ENCODE measurements at regions not wholly inside any gene's neighbourhood (a gene's known extent, or its start where the extent isn't known, plus 50 kb on each side); places are given as distances from the start of the nearest gene placed in this dataset.
"Not testable (repeated sequence)": the region's sequence is repeated elsewhere in the genome, so short reads cannot be mapped to it uniquely, and the experiment has no call there.

- 82% methylated on average over 4 of the region's 4 CpGs for WGBS
- H3K27me3 ChIP-seq (ENCODE audit: control insufficient read depth in 4 of 4, insufficient read depth in 4 of 4, low read length in 3 of 4), result no peaks in the 10 kb centered on the region
- no peak overlapping the region for H3K9ac ChIP-seq (ENCODE audit: low read depth in 1 of 2, low read length in 2 of 2)
- no peaks in the 10 kb centered on the region for H3K4me1 ChIP-seq (ENCODE audit: control insufficient read depth in 4 of 4, insufficient read depth in 4 of 4, low read length in 3 of 4)
- no peak overlapping the region for H3K4me3 ChIP-seq (ENCODE audit: low read depth in 1 of 3, low read length in 3 of 3)
- TF ChIP-seq SP1 (IDR thresholded peaks at IDR 0.05) (no peak), RXRA (IDR thresholded peaks at IDR 0.05) (no peak), TAF1 (conservative IDR thresholded peaks at IDR 0.05) (no peak), FOXA2 (IDR thresholded peaks at IDR 0.05) (no peak)
- TF ChIP-seq, protein P1, sequence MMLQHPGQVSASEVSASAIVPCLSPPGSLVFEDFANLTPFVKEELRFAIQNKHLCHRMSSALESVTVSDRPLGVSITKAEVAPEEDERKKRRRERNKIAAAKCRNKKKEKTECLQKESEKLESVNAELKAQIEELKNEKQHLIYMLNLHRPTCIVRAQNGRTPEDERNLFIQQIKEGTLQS (IDR thresholded peaks at IDR 0.05), result no peak
- TF ChIP-seq, protein P2, sequence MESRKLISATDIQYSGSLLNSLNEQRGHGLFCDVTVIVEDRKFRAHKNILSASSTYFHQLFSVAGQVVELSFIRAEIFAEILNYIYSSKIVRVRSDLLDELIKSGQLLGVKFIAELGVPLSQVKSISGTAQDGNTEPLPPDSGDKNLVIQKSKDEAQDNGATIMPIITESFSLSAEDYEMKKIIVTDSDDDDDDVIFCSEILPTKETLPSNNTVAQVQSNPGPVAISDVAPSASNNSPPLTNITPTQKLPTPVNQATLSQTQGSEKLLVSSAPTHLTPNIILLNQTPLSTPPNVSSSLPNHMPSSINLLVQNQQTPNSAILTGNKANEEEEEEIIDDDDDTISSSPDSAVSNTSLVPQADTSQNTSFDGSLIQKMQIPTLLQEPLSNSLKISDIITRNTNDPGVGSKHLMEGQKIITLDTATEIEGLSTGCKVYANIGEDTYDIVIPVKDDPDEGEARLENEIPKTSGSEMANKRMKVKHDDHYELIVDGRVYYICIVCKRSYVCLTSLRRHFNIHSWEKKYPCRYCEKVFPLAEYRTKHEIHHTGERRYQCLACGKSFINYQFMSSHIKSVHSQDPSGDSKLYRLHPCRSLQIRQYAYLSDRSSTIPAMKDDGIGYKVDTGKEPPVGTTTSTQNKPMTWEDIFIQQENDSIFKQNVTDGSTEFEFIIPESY (IDR thresholded peaks at IDR 0.05), result no peak
- H3K27ac ChIP-seq (ENCODE audit: low read depth in 1 of 2, low read length in 2 of 2), result no peak overlapping the region
- H3K9me3 ChIP-seq (ENCODE audit: control insufficient read depth in 4 of 4, low read length in 3 of 4), result no peaks in the 10 kb centered on the region
- DNase-seq (ENCODE audit: low spot score), result no peak
- H3K36me3 ChIP-seq (ENCODE audit: control insufficient read depth in 4 of 4, insufficient read depth in 3 of 4, low read depth in 1 of 4, low read length in 3 of 4), result no peaks in the 10 kb centered on the region
Measured at GRCh38 chr14:63130531-63130930, 73.7 kb upstream of the RHOJ start.

- H3K36me3 ChIP-seq (ENCODE audit: control insufficient read depth in 4 of 4, insufficient read depth in 3 of 4, low read depth in 1 of 4, low read length in 3 of 4); H3K4me1 ChIP-seq (ENCODE audit: control insufficient read depth in 4 of 4, insufficient read depth in 4 of 4, low read length in 3 of 4); H3K27ac ChIP-seq (ENCODE audit: low read depth in 1 of 2, low read length in 2 of 2); H3K9ac ChIP-seq (ENCODE audit: low read depth in 1 of 2, low read length in 2 of 2); DNase-seq (ENCODE audit: low spot score); H3K27me3 ChIP-seq (ENCODE audit: control insufficient read depth in 4 of 4, insufficient read depth in 4 of 4, low read length in 3 of 4); H3K4me3 ChIP-seq (ENCODE audit: low read depth in 1 of 3, low read length in 3 of 3); H3K9me3 ChIP-seq (ENCODE audit: control insufficient read depth in 4 of 4, low read length in 3 of 4): not testable (repeated sequence)
- 89% methylated on average over 1 of the region's 1 CpG for WGBS
Measured at GRCh38 chr14:63106487-63106886, 61.2 kb upstream of the KCNH5 start.

DNA sequence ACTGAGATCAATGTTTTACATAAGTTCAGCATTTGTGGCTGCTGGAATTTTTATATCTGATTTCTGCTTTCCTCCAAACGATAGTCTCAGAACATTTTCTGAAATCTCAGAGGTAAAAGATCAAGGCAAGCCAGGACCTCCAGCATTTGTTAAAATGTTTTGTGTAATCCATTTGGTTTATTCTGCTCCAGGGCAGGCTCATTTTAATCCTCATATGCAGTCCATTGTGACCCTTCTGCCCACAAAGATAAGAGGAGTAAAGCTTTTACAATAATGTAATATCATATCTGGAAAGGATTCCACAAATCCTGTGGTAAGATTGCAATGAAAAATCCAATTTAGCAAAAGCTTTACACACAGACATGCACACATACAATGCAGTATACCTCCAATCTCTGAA lies 55.3 kb upstream of the KCNH5 start:
- TF ChIP-seq TAF1 (conservative IDR thresholded peaks at IDR 0.05) (no peak), RXRA (IDR thresholded peaks at IDR 0.05) (no peak), FOXA2 (IDR thresholded peaks at IDR 0.05) (no peak), GABPA (IDR thresholded peaks at IDR 0.05 in 1 of 2, conservative IDR thresholded peaks at IDR 0.05 in 1 of 2) (no peak), EGR1 (IDR thresholded peaks at IDR 0.05; ENCODE audit: low read depth in 2 of 2) (no peak), RAD21 (IDR thresholded peaks at IDR 0.05) (no peak)
- H3K4me3 ChIP-seq (ENCODE audit: low read depth in 1 of 3, low read length in 3 of 3), result no peak overlapping the region
- H3K36me3 ChIP-seq (ENCODE audit: control insufficient read depth in 4 of 4, insufficient read depth in 3 of 4, low read depth in 1 of 4, low read length in 3 of 4), result no peaks in the 10 kb centered on the region
- H3K27ac ChIP-seq (ENCODE audit: low read depth in 1 of 2, low read length in 2 of 2), result no peak overlapping the region
- no peak overlapping the region for H3K9ac ChIP-seq (ENCODE audit: low read depth in 1 of 2, low read length in 2 of 2)
- H3K9me3 ChIP-seq (ENCODE audit: control insufficient read depth in 4 of 4, low read length in 3 of 4), result no peaks in the 10 kb centered on the region
- 60% methylated on average over 1 of the region's 1 CpG for WGBS
- no peak for DNase-seq (ENCODE audit: low spot score)
- no peaks in the 10 kb centered on the region for H3K27me3 ChIP-seq (ENCODE audit: control insufficient read depth in 4 of 4, insufficient read depth in 4 of 4, low read length in 3 of 4)
- H3K4me1 ChIP-seq (ENCODE audit: control insufficient read depth in 4 of 4, insufficient read depth in 4 of 4, low read length in 3 of 4), result no peaks in the 10 kb centered on the region

DNA sequence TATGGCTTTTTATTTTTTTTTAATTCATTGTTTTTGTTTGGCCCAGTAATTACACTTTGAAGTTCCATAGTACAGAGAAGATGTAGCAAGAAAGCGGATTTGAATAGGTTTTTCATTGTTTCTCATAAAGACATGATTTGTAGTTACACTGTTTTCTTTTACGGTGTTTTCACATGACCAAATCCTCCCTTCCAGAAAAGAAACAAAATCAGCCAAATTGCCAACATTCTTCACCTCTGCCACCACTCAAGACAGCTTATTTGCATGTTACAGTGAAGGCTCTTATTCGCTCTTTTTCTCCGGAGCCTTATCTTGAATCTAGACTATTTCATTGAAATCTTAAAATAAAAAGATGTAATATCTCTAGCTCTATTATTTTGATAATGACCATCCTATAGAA lies 50.9 kb upstream of the KCNH5 start:
- no peak for DNase-seq (ENCODE audit: low spot score)
- Histone ChIP-seq H3K27me3 (ENCODE audit: control insufficient read depth in 4 of 4, insufficient read depth in 4 of 4, low read length in 3 of 4) (no peaks in the 10 kb centered on the region), H3K9me3 (ENCODE audit: control insufficient read depth in 4 of 4, low read length in 3 of 4) (no peaks in the 10 kb centered on the region), H3K9ac (ENCODE audit: low read depth in 1 of 2, low read length in 2 of 2) (no peak overlapping the region), H3K4me1 (ENCODE audit: control insufficient read depth in 4 of 4, insufficient read depth in 4 of 4, low read length in 3 of 4) (no peaks in the 10 kb centered on the region), H3K4me3 (ENCODE audit: low read depth in 1 of 3, low read length in 3 of 3) (no peak overlapping the region), H3K27ac (ENCODE audit: low read depth in 1 of 2, low read length in 2 of 2) (no peak overlapping the region), H3K36me3 (ENCODE audit: control insufficient read depth in 4 of 4, insufficient read depth in 3 of 4, low read depth in 1 of 4, low read length in 3 of 4) (no peaks in the 10 kb centered on the region)
- 81% methylated on average over 4 of the region's 4 CpGs for WGBS
- TF ChIP-seq YY1 (IDR thresholded peaks at IDR 0.05) (no peak), GABPA (IDR thresholded peaks at IDR 0.05 in 1 of 2, conservative IDR thresholded peaks at IDR 0.05 in 1 of 2) (no peak), FOXA2 (IDR thresholded peaks at IDR 0.05) (no peak), RAD21 (IDR thresholded peaks at IDR 0.05) (no peak)
- TF ChIP-seq, protein P2 (IDR thresholded peaks at IDR 0.05), result no peak
- TF ChIP-seq, protein P3, sequence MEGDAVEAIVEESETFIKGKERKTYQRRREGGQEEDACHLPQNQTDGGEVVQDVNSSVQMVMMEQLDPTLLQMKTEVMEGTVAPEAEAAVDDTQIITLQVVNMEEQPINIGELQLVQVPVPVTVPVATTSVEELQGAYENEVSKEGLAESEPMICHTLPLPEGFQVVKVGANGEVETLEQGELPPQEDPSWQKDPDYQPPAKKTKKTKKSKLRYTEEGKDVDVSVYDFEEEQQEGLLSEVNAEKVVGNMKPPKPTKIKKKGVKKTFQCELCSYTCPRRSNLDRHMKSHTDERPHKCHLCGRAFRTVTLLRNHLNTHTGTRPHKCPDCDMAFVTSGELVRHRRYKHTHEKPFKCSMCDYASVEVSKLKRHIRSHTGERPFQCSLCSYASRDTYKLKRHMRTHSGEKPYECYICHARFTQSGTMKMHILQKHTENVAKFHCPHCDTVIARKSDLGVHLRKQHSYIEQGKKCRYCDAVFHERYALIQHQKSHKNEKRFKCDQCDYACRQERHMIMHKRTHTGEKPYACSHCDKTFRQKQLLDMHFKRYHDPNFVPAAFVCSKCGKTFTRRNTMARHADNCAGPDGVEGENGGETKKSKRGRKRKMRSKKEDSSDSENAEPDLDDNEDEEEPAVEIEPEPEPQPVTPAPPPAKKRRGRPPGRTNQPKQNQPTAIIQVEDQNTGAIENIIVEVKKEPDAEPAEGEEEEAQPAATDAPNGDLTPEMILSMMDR (IDR thresholded peaks at IDR 0.05; ENCODE audit: low read depth, low read length, missing input control), result no peak

Data from liver (tissue), 8 donors.